ENCODE measurements at regions not wholly inside any gene's neighbourhood (a gene's known extent, or its start where the extent isn't known, plus 50 kb on each side); places are given as distances from the start of the nearest gene placed in this dataset.

DNA sequence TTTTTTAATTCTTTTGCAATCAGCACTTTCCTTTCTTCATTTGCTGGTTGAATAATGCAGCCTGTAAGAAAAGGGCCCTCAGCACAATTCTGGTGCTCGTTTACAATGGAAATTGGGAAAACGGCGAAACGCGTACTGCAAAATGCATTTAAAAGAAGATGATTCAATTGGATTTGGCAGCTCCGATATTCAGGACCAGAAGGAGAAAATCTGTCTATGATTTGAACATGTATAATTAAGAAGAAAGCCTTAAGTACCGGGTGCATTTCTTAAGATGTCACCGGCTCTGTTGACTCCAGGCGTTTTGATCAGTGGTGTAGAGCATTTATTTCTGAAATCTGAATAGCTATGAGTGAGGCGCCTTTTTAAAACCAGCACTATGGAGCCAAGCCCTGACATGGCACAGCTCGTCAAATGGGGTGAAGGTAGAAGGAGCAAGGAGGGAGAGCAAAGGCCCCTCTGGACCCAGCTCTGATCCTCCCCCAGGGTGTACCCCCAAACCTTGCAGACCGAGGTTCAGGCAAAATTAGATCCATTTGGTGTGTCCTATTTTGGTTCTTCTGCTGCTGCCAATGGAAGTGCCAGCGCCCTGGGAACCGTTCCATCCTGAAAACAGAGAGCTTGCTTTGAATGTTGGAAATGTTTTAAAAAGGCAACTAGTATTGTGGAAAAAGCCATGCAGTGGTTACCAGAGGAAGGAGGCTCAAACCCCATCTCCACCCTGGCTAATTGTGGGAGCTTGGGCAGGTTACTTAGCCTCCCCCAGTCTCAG lies 161.4 kb upstream of the RPL38 start:
- Mint-ChIP-seq H3K4me1 (no peaks in the 10 kb centered on the region), H3K27ac (no peak overlapping the region), H3K36me3 (no peaks in the 10 kb centered on the region), H3K9me3 (no peaks in the 10 kb centered on the region), H3K4me3 (no peak overlapping the region), H3K27me3 (ENCODE audit: low read depth) (no peaks in the 10 kb centered on the region)
- ChIA-PET POLR2A (no interaction called here), CTCF (interaction anchor here (0.7 to 1.2 kb wide), 2 partner anchors 10 to 48 kb away, joined by 3 read pairs; no protein-coding TSS in a partner anchor)
- ATAC-seq (no peak), DNase-seq (ENCODE audit: low spot score) (no peak)
- TF ChIP-seq FOXK1 (CRISPR knock-in tag; IDR thresholded peaks at IDR 0.05) (no peak), ZNF317 (CRISPR knock-in tag; IDR thresholded peaks at IDR 0.05; ENCODE audit: borderline replicate concordance, low read depth) (no peak), ZNF232 (CRISPR knock-in tag; IDR thresholded peaks at IDR 0.05) (no peak), ELF4 (CRISPR knock-in tag; IDR thresholded peaks at IDR 0.05; ENCODE audit: low read depth) (no peak), ZNF219 (CRISPR knock-in tag; IDR thresholded peaks at IDR 0.05; ENCODE audit: borderline replicate concordance) (no peak), JAZF1 (CRISPR knock-in tag; IDR thresholded peaks at IDR 0.05) (no peak), NFATC4 (CRISPR knock-in tag; IDR thresholded peaks at IDR 0.05) (no peak), PRRX2 (CRISPR knock-in tag; IDR thresholded peaks at IDR 0.05) (no peak), ZBTB21 (CRISPR knock-in tag; IDR thresholded peaks at IDR 0.05; ENCODE audit: borderline replicate concordance) (no peak), ETV6 (CRISPR knock-in tag; IDR thresholded peaks at IDR 0.05) (no peak), ZNF138 (CRISPR knock-in tag; conservative IDR thresholded peaks at IDR 0.05) (no peak), NFYB (CRISPR knock-in tag; conservative IDR thresholded peaks at IDR 0.05; ENCODE audit: low read depth) (no peak), ZNF121 (CRISPR knock-in tag; IDR thresholded peaks at IDR 0.05) (no peak)
- TF ChIP-seq, protein P1, sequence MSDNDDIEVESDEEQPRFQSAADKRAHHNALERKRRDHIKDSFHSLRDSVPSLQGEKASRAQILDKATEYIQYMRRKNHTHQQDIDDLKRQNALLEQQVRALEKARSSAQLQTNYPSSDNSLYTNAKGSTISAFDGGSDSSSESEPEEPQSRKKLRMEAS (CRISPR knock-in tag; IDR thresholded peaks at IDR 0.05): no peak
- TF ChIP-seq, protein P2, sequence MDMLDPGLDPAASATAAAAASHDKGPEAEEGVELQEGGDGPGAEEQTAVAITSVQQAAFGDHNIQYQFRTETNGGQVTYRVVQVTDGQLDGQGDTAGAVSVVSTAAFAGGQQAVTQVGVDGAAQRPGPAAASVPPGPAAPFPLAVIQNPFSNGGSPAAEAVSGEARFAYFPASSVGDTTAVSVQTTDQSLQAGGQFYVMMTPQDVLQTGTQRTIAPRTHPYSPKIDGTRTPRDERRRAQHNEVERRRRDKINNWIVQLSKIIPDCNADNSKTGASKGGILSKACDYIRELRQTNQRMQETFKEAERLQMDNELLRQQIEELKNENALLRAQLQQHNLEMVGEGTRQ (CRISPR knock-in tag; IDR thresholded peaks at IDR 0.05): no peak
- TF ChIP-seq, protein P3, sequence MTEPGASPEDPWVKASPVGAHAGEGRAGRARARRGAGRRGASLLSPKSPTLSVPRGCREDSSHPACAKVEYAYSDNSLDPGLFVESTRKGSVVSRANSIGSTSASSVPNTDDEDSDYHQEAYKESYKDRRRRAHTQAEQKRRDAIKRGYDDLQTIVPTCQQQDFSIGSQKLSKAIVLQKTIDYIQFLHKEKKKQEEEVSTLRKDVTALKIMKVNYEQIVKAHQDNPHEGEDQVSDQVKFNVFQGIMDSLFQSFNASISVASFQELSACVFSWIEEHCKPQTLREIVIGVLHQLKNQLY (CRISPR knock-in tag; IDR thresholded peaks at IDR 0.05): no peak
- TF ChIP-seq, protein P4, sequence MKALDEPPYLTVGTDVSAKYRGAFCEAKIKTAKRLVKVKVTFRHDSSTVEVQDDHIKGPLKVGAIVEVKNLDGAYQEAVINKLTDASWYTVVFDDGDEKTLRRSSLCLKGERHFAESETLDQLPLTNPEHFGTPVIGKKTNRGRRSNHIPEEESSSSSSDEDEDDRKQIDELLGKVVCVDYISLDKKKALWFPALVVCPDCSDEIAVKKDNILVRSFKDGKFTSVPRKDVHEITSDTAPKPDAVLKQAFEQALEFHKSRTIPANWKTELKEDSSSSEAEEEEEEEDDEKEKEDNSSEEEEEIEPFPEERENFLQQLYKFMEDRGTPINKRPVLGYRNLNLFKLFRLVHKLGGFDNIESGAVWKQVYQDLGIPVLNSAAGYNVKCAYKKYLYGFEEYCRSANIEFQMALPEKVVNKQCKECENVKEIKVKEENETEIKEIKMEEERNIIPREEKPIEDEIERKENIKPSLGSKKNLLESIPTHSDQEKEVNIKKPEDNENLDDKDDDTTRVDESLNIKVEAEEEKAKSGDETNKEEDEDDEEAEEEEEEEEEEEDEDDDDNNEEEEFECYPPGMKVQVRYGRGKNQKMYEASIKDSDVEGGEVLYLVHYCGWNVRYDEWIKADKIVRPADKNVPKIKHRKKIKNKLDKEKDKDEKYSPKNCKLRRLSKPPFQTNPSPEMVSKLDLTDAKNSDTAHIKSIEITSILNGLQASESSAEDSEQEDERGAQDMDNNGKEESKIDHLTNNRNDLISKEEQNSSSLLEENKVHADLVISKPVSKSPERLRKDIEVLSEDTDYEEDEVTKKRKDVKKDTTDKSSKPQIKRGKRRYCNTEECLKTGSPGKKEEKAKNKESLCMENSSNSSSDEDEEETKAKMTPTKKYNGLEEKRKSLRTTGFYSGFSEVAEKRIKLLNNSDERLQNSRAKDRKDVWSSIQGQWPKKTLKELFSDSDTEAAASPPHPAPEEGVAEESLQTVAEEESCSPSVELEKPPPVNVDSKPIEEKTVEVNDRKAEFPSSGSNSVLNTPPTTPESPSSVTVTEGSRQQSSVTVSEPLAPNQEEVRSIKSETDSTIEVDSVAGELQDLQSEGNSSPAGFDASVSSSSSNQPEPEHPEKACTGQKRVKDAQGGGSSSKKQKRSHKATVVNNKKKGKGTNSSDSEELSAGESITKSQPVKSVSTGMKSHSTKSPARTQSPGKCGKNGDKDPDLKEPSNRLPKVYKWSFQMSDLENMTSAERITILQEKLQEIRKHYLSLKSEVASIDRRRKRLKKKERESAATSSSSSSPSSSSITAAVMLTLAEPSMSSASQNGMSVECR (CRISPR knock-in tag; IDR thresholded peaks at IDR 0.05; ENCODE audit: borderline replicate concordance): no peak
- TF ChIP-seq, protein P5, sequence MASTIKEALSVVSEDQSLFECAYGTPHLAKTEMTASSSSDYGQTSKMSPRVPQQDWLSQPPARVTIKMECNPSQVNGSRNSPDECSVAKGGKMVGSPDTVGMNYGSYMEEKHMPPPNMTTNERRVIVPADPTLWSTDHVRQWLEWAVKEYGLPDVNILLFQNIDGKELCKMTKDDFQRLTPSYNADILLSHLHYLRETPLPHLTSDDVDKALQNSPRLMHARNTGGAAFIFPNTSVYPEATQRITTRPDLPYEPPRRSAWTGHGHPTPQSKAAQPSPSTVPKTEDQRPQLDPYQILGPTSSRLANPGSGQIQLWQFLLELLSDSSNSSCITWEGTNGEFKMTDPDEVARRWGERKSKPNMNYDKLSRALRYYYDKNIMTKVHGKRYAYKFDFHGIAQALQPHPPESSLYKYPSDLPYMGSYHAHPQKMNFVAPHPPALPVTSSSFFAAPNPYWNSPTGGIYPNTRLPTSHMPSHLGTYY (CRISPR knock-in tag; IDR thresholded peaks at IDR 0.05): no peak
- TF ChIP-seq, protein P6, sequence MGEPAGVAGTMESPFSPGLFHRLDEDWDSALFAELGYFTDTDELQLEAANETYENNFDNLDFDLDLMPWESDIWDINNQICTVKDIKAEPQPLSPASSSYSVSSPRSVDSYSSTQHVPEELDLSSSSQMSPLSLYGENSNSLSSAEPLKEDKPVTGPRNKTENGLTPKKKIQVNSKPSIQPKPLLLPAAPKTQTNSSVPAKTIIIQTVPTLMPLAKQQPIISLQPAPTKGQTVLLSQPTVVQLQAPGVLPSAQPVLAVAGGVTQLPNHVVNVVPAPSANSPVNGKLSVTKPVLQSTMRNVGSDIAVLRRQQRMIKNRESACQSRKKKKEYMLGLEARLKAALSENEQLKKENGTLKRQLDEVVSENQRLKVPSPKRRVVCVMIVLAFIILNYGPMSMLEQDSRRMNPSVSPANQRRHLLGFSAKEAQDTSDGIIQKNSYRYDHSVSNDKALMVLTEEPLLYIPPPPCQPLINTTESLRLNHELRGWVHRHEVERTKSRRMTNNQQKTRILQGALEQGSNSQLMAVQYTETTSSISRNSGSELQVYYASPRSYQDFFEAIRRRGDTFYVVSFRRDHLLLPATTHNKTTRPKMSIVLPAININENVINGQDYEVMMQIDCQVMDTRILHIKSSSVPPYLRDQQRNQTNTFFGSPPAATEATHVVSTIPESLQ (CRISPR knock-in tag; IDR thresholded peaks at IDR 0.05): no peak
